ENCODE measurements at regions not wholly inside any gene's neighbourhood (a gene's known extent, or its start where the extent isn't known, plus 50 kb on each side); places are given as distances from the start of the nearest gene placed in this dataset.

DNA sequence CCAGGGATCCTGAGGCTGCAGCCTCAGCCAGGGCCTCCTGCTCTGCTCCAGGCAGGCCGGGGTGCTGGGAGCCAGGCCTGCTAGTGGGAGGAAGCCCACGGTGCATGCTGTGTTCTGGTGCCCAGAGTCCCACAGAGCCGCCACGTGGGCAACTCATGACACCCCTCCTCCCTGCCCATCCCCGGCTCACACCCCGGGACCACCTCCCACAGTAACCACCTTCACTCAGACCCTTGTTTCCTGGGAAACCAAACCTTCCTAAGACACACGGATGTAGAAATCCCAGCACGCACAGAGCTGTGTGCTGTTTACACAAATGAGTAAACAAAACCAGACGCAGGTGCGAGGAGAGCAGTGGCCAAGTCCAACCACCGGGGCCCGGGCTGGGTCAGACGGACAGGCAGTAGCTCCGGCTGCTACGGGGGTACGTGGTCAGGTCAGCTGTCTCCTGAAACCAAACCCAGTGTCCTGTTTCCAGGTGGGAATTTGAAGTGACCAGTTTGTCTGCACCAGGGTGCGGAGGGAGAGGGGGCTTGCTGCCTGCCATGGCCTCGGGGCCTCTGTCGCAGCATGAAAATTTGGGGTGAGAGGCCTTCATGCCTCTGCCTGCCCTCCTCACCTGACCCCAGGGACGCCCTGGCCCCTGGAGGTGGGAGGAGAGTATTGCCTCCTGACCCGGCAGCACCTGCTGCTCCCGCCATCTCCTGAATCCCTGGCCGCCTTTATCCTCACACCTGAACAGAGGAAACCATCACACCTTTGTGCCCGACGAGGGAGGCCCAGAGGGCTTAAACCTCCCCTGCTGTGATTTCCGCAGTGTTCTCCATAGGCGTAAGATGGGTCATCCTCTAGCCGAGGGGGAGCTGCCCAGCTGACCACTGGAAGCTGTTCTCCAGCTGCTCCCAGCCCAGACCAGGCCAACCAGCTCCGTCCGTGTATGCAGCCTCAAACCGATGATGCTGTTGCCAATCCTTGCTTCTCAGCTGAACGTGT, 52.0 kb upstream of the SMOC2 start:
- Mint-ChIP-seq H3K4me3 (ENCODE audit: unreplicated experiment) (no peak overlapping the region), H3K27me3 (ENCODE audit: unreplicated experiment) (peaks cover 4% of the 10 kb centered on the region), H3K36me3 (ENCODE audit: low read depth, unreplicated experiment) (no peaks in the 10 kb centered on the region), H3K9me3 (ENCODE audit: unreplicated experiment) (no peaks in the 10 kb centered on the region), H3K27ac (ENCODE audit: unreplicated experiment) (no peak overlapping the region), H3K4me1 (ENCODE audit: unreplicated experiment) (peaks cover 24% of the 10 kb centered on the region)
- no peak for DNase-seq (ENCODE audit: low spot score)
- TF ChIP-seq CTCF (IDR thresholded peaks at IDR 0.05; ENCODE audit: unreplicated experiment): no peak

DNA sequence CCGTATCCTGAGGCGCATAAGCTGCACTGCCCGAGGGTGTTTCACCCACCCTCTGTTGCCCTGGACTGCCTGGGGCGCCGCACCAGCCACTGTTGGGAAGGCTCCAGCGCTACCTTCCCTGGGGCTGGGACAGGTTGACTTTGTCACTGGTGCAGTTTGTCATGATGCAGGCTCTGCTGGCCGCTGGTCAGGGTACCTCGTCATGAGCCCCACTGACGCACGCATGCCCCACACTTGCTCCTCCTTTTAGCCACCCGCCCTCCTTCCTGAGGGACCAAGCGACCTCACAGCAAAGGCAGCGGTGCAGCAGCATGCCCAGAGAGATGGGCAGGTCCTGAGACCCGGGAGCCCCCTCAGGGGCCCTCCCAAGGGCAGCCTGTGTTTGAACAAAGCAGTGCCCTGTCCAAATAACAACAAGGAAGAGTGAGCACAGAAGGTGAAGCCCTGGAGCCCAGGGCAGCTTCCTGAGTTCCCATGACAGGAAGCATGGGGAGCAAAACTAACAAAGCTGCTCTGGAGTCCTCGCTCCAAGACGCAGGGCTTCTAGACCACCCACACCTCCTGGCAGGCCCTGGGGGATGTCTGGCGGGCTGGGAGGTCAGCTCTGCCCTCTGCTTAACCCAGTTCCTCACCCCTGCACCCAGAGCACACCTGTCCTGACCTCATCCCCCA, 50.1 kb upstream of the SMOC2 start:
- Mint-ChIP-seq H3K27me3 (ENCODE audit: unreplicated experiment) (peaks cover 4% of the 10 kb centered on the region), H3K4me3 (ENCODE audit: unreplicated experiment) (no peak overlapping the region), H3K27ac (ENCODE audit: unreplicated experiment) (no peak overlapping the region), H3K9me3 (ENCODE audit: unreplicated experiment) (no peaks in the 10 kb centered on the region), H3K4me1 (ENCODE audit: unreplicated experiment) (peaks cover 24% of the 10 kb centered on the region), H3K36me3 (ENCODE audit: low read depth, unreplicated experiment) (no peaks in the 10 kb centered on the region)
- no peak for DNase-seq (ENCODE audit: low spot score)
- no peak for TF ChIP-seq CTCF (IDR thresholded peaks at IDR 0.05; ENCODE audit: unreplicated experiment)
